ENCODE measurements at regions not wholly inside any gene's neighbourhood (a gene's known extent, or its start where the extent isn't known, plus 50 kb on each side); places are given as distances from the start of the nearest gene placed in this dataset.

- no peak for DNase-seq
Observed at GRCh38 chr12:113684053-113684907, 212.6 kb upstream of the LHX5 start.

GRCh38 chr12:113683574-113683973, 211.9 kb upstream of the LHX5 start:
- no peak for DNase-seq

GRCh38 chr12:113680868-113681267, 209.2 kb upstream of the LHX5 start:
- DNase-seq, result no peak

- no peak for DNase-seq
Observed at GRCh38 chr12:113678223-113679119, 206.8 kb upstream of the LHX5 start.

- no peak for DNase-seq
Observed at GRCh38 chr12:113676547-113676946, 204.9 kb upstream of the LHX5 start.

GRCh38 chr12:113676117-113676516, 204.4 kb upstream of the LHX5 start:
- no peak for DNase-seq

GRCh38 chr12:113674996-113675395, 203.3 kb upstream of the LHX5 start:
- DNase-seq, result no peak

GRCh38 chr12:113674302-113674701, 202.6 kb upstream of the LHX5 start:
- no peak for DNase-seq

- DNase-seq, result no peak
Observed at GRCh38 chr12:113673458-113674238, 202.0 kb upstream of the LHX5 start.

GRCh38 chr12:113670742-113671141, 199.1 kb upstream of the LHX5 start:
- DNase-seq, result no peak

GRCh38 chr12:113667676-113668356, 196.1 kb upstream of the LHX5 start:
- no peak for DNase-seq

- no peak for DNase-seq
Observed at GRCh38 chr12:113667095-113667494, 195.4 kb upstream of the LHX5 start.

GRCh38 chr12:113666223-113666622, 194.6 kb upstream of the LHX5 start:
- no peak for DNase-seq

GRCh38 chr12:113665457-113665856, 193.8 kb upstream of the LHX5 start:
- no peak for DNase-seq

- no peak for DNase-seq
Observed at GRCh38 chr12:113664224-113664681, 192.6 kb upstream of the LHX5 start.

GRCh38 chr12:113663396-113663795, 191.7 kb upstream of the LHX5 start:
- no peak for DNase-seq

GRCh38 chr12:113660936-113661335, 189.3 kb upstream of the LHX5 start:
- DNase-seq, result no peak

- DNase-seq, result no peak
Observed at GRCh38 chr12:113659416-113659815, 187.7 kb upstream of the LHX5 start.

- DNase-seq, result no peak
Observed at GRCh38 chr12:113659015-113659414, 187.3 kb upstream of the LHX5 start.

- no peak for DNase-seq
Observed at GRCh38 chr12:113658006-113658655, 186.5 kb upstream of the LHX5 start.

- no peak for DNase-seq
Observed at GRCh38 chr12:113655919-113656318, 184.2 kb upstream of the LHX5 start.

Measured in left kidney (tissue), 1 donor.